B cell (primary cell): ENCODE measurements at regions not wholly inside any gene's neighbourhood (a gene's known extent, or its start where the extent isn't known, plus 50 kb on each side); places are given as distances from the start of the nearest gene placed in this dataset.

Experiments used
- ATAC-seq: fragments of 200-7000 bp; cut with Tn5 transposase; one replicate; pipeline ENCODE4 v1.10.0; 2021; ENCODE audit warnings: low read depth, mild to moderate bottlenecking, moderate number of reproducible peaks, moderate library complexity
- CTCF ChIA-PET: fragments of 350-600 bp; sonication (Branson Sonifier 250); formaldehyde crosslinking; loops from one replicate; lab custom pipeline; 2021; ENCODE audit warnings: antibody characterized with exemption, inconsistent platforms; lab: Charles Lee
- POLR2A ChIA-PET: fragments of 350-600 bp; sonication (Branson Sonifier 250); formaldehyde crosslinking; loops from one replicate; lab custom pipeline; 2021; ENCODE audit warnings: antibody characterized with exemption; lab: Charles Lee
- DNase-seq: peaks from one replicate; pipeline ENCODE4 v3.0.0; 2013
- H2AFZ ChIP-seq: 2 replicates; pipeline ENCODE4 v1.6.1; 2012; ENCODE audit warnings: mild to moderate bottlenecking, low read depth, low read length; ENCODE audit not compliant: insufficient read depth, poor library complexity, severe bottlenecking
- H3K27ac ChIP-seq, 2 donors: 1 replicate in 1 of 2; 2 replicates in 1 of 2; pipeline ENCODE4 v1.5.1; 2012 to 2013; ENCODE audit warnings: low read length in 2 of 2, mild to moderate bottlenecking in 2 of 2, moderate library complexity in 1 of 2
- H3K27me3 ChIP-seq, 4 experiments: fragments of 200-600 bp in 1 of 4; sonication (generic) in 1 of 4; replicated peaks in 1 of 4; 1 replicate in 2 of 4; 2 replicates in 2 of 4; pipeline versions ENCODE4 v1.6.1 to v1.7.0; 2013 to 2016; ENCODE audit warnings: low read length in 3 of 4, mild to moderate bottlenecking in 2 of 4, mixed read lengths in 1 of 4, moderate library complexity in 1 of 4; ENCODE audit not compliant: insufficient read depth in 4 of 4, control insufficient read depth in 3 of 4; ENCODE audit errors: control extremely low read depth in 1 of 4
- H3K36me3 ChIP-seq, 2 experiments: replicated peaks in 1 of 2; 1 replicate in 1 of 2; 2 replicates in 1 of 2; pipeline versions ENCODE4 v1.6.1 to v1.7.1; 2013; ENCODE audit warnings: low read length in 1 of 2; ENCODE audit not compliant: insufficient read depth in 2 of 2, control insufficient read depth in 1 of 2; ENCODE audit errors: control extremely low read depth in 1 of 2, extremely low read depth in 1 of 2
- H3K4me1 ChIP-seq, 2 donors: fragments of 200-600 bp in 1 of 2; sonication (generic) in 1 of 2; 1 replicate in 1 of 2; 2 replicates in 1 of 2; pipeline versions ENCODE4 v1.5.1 to v1.6.1; 2013 to 2017; ENCODE audit warnings: low read length in 2 of 2; ENCODE audit not compliant: control insufficient read depth in 2 of 2, insufficient read depth in 2 of 2
- H3K4me2 ChIP-seq: replicated peaks from 2 replicates; pipeline ENCODE3; 2012; ENCODE audit warnings: mild to moderate bottlenecking, low read depth, low read length; ENCODE audit not compliant: poor library complexity, severe bottlenecking
- H3K4me3 ChIP-seq, 5 experiments: fragments of 200-600 bp in 1 of 5; sonication (generic) in 1 of 5; 1 replicate in 3 of 5; 2 replicates in 2 of 5; pipeline versions ENCODE4 v1.5.1 to v1.7.0; 2011 to 2016; ENCODE audit warnings: low read length in 4 of 5, mild to moderate bottlenecking in 4 of 5, low read depth in 2 of 5, control low read depth in 1 of 5, moderate library complexity in 1 of 5; ENCODE audit not compliant: insufficient read depth in 1 of 5; ENCODE audit errors: control extremely low read depth in 1 of 5, extremely low read depth in 1 of 5
- H3K79me2 ChIP-seq: fragments of 200-600 bp; sonication (generic); one replicate; pipeline ENCODE4 v1.6.0; 2016; ENCODE audit warnings: low read length; ENCODE audit not compliant: control insufficient read depth, insufficient read depth
- H3K9ac ChIP-seq: fragments of 200-600 bp; sonication (generic); 2 replicates; pipeline ENCODE4 v1.6.1; 2017; ENCODE audit warnings: mild to moderate bottlenecking, low read length, moderate library complexity
- H3K9me3 ChIP-seq, 3 donors: one replicate each; pipeline versions ENCODE4 v1.6.1 to v1.7.1; 2013; ENCODE audit warnings: low read length in 2 of 3; ENCODE audit not compliant: control insufficient read depth in 2 of 3, insufficient read depth in 1 of 3; ENCODE audit errors: control extremely low read depth in 1 of 3
- H4K20me1 ChIP-seq: 2 replicates; pipeline ENCODE4 v1.6.0; 2012; ENCODE audit warnings: mild to moderate bottlenecking, low read length; ENCODE audit not compliant: insufficient read depth, control insufficient read depth, poor library complexity, severe bottlenecking
- H3K27ac Mint-ChIP-seq: one replicate; pipeline ENCODE4 v1.8.0; 2021; ENCODE audit warnings: mixed read lengths
- H3K27me3 Mint-ChIP-seq: one replicate; pipeline ENCODE4 v1.8.0; 2021; ENCODE audit warnings: mixed read lengths
- H3K4me1 Mint-ChIP-seq: one replicate; pipeline ENCODE4 v1.8.0; 2021; ENCODE audit warnings: mixed read lengths
- H3K4me3 Mint-ChIP-seq: one replicate; pipeline ENCODE4 v1.8.0; 2021; ENCODE audit warnings: mixed read lengths
- H3K9me3 Mint-ChIP-seq: one replicate; pipeline ENCODE4 v1.8.0; 2022; ENCODE audit warnings: mixed read lengths; ENCODE audit not compliant: insufficient read depth
- CTCF ChIP-seq: fragments of 200-600 bp; IDR thresholded peaks from one replicate; pipeline ENCODE4 v1.8.0; 2022; ENCODE audit warnings: antibody characterized with exemption, mild to moderate bottlenecking
- EZH2 ChIP-seq: IDR thresholded peaks from 2 replicates; pipeline ENCODE4 v1.6.1; 2012; ENCODE audit warnings: borderline replicate concordance, low read depth, mild to moderate bottlenecking, moderate library complexity, low read length; ENCODE audit not compliant: insufficient read depth, poor library complexity, severe bottlenecking
- WGBS: methylation state at CpG from one replicate; pipeline ENCODE4 v1.1.5; 2013; ENCODE audit warnings: missing lambda C conversion rate; ENCODE audit not compliant: insufficient coverage; 5-methylcytosine and 5-hydroxymethylcytosine counted together
- intact Hi-C: fragments of 100-400 bp; cut with micrococcal nuclease; formaldehyde crosslinking; loops from one replicate; pipeline ENCODE4 v1.10.0; 2022

GRCh38 chr3:159787178-159787574 lies 201.5 kb upstream of the IL12A start:
- TF ChIP-seq EZH2 (no peak), CTCF (no peak)
- no peaks in the 10 kb centered on the region for H3K9me3 Mint-ChIP-seq
- peaks cover 9% of the 10 kb centered on the region for H3K27me3 Mint-ChIP-seq
- H3K4me3 Mint-ChIP-seq: no peak overlapping the region
- no peaks in the 10 kb centered on the region for H3K4me1 Mint-ChIP-seq
- H3K27ac Mint-ChIP-seq: no peak overlapping the region
- Histone ChIP-seq H3K4me3 (no peak overlapping the region), H3K4me1 (no peaks in the 10 kb centered on the region), H3K9me3 (no peaks in the 10 kb centered on the region), H3K4me2 (no peak overlapping the region), H4K20me1 (no peaks in the 10 kb centered on the region), H3K79me2 (no peaks in the 10 kb centered on the region), H2AFZ (no peak overlapping the region), H3K9ac (no peak overlapping the region), H3K27me3 (no peaks in the 10 kb centered on the region), H3K36me3 (no peaks in the 10 kb centered on the region), H3K27ac (no peak overlapping the region)
- POLR2A ChIA-PET: no interaction called here
- WGBS: no CpG with 5 or more reads among the region's 4 CpGs
- CTCF ChIA-PET: no interaction called here
- ATAC-seq (no peak), DNase-seq (no peak)
- intact Hi-C loops: no loop called here

GRCh38 chr3:159787794-159788205 lies 200.8 kb upstream of the IL12A start:
- peaks cover 9% of the 10 kb centered on the region for H3K27me3 Mint-ChIP-seq
- ATAC-seq: no peak
- H3K9me3 Mint-ChIP-seq: no peaks in the 10 kb centered on the region
- ChIA-PET CTCF (no interaction called here), POLR2A (no interaction called here)
- intact Hi-C loops: no loop called here
- Histone ChIP-seq H3K36me3 (no peaks in the 10 kb centered on the region), H4K20me1 (no peaks in the 10 kb centered on the region), H3K4me3 (no peak overlapping the region), H3K4me2 (no peak overlapping the region), H3K4me1 (no peaks in the 10 kb centered on the region), H3K9ac (no peak overlapping the region), H2AFZ (no peak overlapping the region), H3K27me3 (no peaks in the 10 kb centered on the region), H3K79me2 (no peaks in the 10 kb centered on the region), H3K9me3 (no peaks in the 10 kb centered on the region), H3K27ac (no peak overlapping the region)
- TF ChIP-seq EZH2 (no peak), CTCF (no peak)
- WGBS: no CpG with 5 or more reads among the region's 5 CpGs
- no peak overlapping the region for H3K27ac Mint-ChIP-seq
- DNase-seq: no peak
- no peaks in the 10 kb centered on the region for H3K4me1 Mint-ChIP-seq
- H3K4me3 Mint-ChIP-seq: no peak overlapping the region
